ENCODE measurements at regions not wholly inside any gene's neighbourhood (a gene's known extent, or its start where the extent isn't known, plus 50 kb on each side); places are given as distances from the start of the nearest gene placed in this dataset.
"Not testable (repeated sequence)": the region's sequence is repeated elsewhere in the genome, so short reads cannot be mapped to it uniquely, and the experiment has no call there.

DNA sequence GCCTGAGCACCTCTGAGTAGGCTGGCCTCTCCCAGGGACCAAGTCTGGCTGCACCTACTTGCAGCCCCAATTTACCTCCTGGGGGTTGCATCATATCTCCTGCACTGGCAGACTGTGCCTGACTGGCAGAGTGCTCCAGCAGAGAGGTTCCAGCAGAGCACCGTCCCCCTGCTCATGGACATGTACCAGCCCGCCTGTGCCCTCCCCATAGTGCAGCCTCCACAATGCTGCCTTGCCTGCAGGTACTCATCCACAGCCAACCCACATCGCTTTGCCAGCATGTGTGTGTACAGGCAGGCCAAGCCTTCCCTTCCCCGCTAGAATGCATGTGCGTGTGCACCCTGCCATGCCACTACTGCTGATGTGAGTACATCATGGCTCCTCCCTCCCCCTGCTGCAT lies 105.5 kb upstream of the NPSR1 start:
- no peak overlapping the region for H3K4me3 ChIP-seq
- no peaks in the 10 kb centered on the region for H3K4me1 ChIP-seq (replicated peaks in 1 of 2)
- 55 to 80% methylated on average over 1 to 2 of the region's 5 CpGs; no CpG with 5 or more reads in 8 of the 10 experiments for WGBS, 10 experiments
- H3K27ac ChIP-seq, result no peak overlapping the region
- no peak for ATAC-seq (replicated peaks in 6 of 8)
- in situ Hi-C loops (cut with MboI; ENCODE audit: low pct_unique_long_range_greater_than_20kb in 2 of 9, low sequenced_read_pairs in 9 of 9, unreplicated experiment in 9 of 9), result no loop called here

- in situ Hi-C loops (cut with MboI; ENCODE audit: low pct_unique_long_range_greater_than_20kb in 2 of 9, low sequenced_read_pairs in 9 of 9, unreplicated experiment in 9 of 9), result no loop called here
- Histone ChIP-seq H3K4me3 (no peak overlapping the region), H3K27ac (no peak overlapping the region), H3K4me1 (replicated peaks in 1 of 2) (no peaks in the 10 kb centered on the region)
- 39 to 96% (median 87%) methylated on average over 1 to 4 of the region's 4 CpGs; no CpG with 5 or more reads in 2 of the 10 experiments for WGBS, 10 experiments
- peak in 4 of 8 experiments; percentile 28 to 67 (median 52) for ATAC-seq (replicated peaks in 6 of 8)
Measured at GRCh38 chr7:34558022-34558421, 100.0 kb upstream of the NPSR1 start.

DNA sequence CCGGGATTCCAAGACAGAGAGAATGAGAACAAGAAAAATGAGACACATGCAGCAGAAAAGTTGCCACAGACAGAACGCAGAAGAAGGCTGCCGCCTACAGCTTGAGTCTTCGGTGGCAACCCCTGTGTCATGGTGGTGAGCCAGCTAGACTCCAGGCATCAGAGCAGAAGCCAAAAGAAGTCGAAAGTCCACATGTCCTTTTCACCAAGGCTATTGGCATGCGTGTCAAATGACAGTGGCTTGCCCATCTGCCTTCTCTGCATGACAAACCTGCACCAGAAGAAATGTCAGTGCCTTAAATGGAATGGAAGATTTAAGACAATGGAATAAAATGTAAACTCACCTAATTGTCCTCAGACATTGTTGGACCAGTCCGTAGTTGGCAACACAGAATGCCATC lies 93.9 kb upstream of the NPSR1 start:
- H3K4me1 ChIP-seq (replicated peaks in 1 of 2), result no peaks in the 10 kb centered on the region

DNA sequence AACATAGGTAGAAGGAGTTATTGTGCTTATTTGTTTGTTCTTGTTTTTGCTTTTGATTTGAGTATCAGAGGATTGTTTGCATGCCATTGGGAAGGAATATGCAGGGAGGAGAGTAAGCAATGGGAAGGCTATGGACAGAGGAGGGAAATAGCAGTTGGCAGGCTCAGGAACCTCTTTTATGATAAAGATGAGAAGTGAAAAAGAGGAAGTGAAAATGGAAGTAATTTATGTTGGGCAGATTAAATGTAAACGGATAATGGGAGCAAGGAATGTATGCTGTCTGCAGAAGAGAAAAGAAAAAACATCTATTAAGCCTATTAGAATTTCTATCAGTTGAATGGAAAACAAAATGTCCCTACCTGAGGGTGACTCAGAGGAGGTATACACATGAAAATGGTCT lies 90.1 kb upstream of the NPSR1 start:
- no peaks in the 10 kb centered on the region for H3K4me1 ChIP-seq (replicated peaks in 1 of 2)
- H3K4me3 ChIP-seq, result no peak overlapping the region
- H3K27ac ChIP-seq, result no peak overlapping the region
- WGBS, 10 experiments, result 0 to 92% (median 63%) methylated on average over 1 of the region's 1 CpG; no CpG with 5 or more reads in 1 of the 10 experiments
- no peak for ATAC-seq (replicated peaks in 6 of 8)
- in situ Hi-C loops (cut with MboI; ENCODE audit: low pct_unique_long_range_greater_than_20kb in 2 of 9, low sequenced_read_pairs in 9 of 9, unreplicated experiment in 9 of 9), result no loop called here

More for the DNA sequence above, 93.9 kb upstream of the NPSR1 start:
- ATAC-seq (replicated peaks in 6 of 8), result no peak
- 8 to 89% (median 71%) methylated on average over 1 to 7 of the region's 7 CpGs; no CpG with 5 or more reads in 3 of the 10 experiments for WGBS, 10 experiments
- H3K27ac ChIP-seq, result no peak overlapping the region
- in situ Hi-C loops (cut with MboI; ENCODE audit: low pct_unique_long_range_greater_than_20kb in 2 of 9, low sequenced_read_pairs in 9 of 9, unreplicated experiment in 9 of 9), result no loop called here
- no peak overlapping the region for H3K4me3 ChIP-seq

GRCh38 chr7:34569975-34570699 lies 87.9 kb upstream of the NPSR1 start:
- in situ Hi-C loops (cut with MboI; ENCODE audit: low pct_unique_long_range_greater_than_20kb in 2 of 9, low sequenced_read_pairs in 9 of 9, unreplicated experiment in 9 of 9), result no loop called here
- 28 to 97% (median 76%) methylated on average over 1 to 5 of the region's 6 CpGs for WGBS, 10 experiments
- peak in 3 of 8 experiments; percentile 36 to 81 (median 73) for ATAC-seq (replicated peaks in 6 of 8)
- Histone ChIP-seq H3K4me1 (replicated peaks in 1 of 2) (no peaks in the 10 kb centered on the region), H3K4me3 (no peak overlapping the region), H3K27ac (no peak overlapping the region)

DNA sequence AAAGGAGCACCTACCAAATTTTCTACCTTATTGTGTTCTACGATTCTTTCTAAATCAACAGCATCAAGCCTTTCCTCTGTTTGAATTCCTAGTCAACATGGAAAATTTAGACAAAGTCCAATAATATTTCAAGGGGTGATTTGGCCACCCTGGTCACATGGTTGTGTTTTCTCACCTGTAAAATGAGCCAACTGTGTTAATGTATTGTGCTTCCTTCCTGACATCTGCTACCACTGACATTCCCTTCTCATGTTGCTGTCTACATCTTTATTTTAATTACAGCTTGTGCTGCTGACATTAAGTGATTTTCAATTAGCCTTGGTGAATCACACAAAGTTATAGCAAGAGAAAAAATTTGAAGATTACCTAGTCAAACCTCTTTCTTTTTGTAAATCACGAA lies 83.0 kb upstream of the NPSR1 start:
- Histone ChIP-seq H3K4me3 (no peak overlapping the region), H3K27ac (no peak overlapping the region), H3K4me1 (replicated peaks in 1 of 2) (no peaks in the 10 kb centered on the region)
- no peak for ATAC-seq (replicated peaks in 6 of 8)
- 10 to 88% (median 60%) methylated on average over 1 to 2 of the region's 2 CpGs; no CpG with 5 or more reads in 1 of the 10 experiments for WGBS, 10 experiments
- in situ Hi-C loops (cut with MboI; ENCODE audit: low pct_unique_long_range_greater_than_20kb in 2 of 9, low sequenced_read_pairs in 9 of 9, unreplicated experiment in 9 of 9), result loop anchor here in 1 of 9 experiments (25.0 kb wide), 1 partner anchor 238 kb away; no protein-coding TSS in a partner anchor

- in situ Hi-C loops (cut with MboI; ENCODE audit: low pct_unique_long_range_greater_than_20kb in 2 of 9, low sequenced_read_pairs in 9 of 9, unreplicated experiment in 9 of 9), result loop anchor here in 1 of 9 experiments (25.0 kb wide), 1 partner anchor 241 kb away; no protein-coding TSS in a partner anchor
- not testable (repeated sequence) for H3K27ac ChIP-seq; ATAC-seq (replicated peaks in 6 of 8); H3K4me1 ChIP-seq (replicated peaks in 1 of 2); H3K4me3 ChIP-seq
- 100% methylated on average over 1 of the region's 1 CpG; no CpG with 5 or more reads in 6 of the 10 experiments for WGBS, 10 experiments
Measured at GRCh38 chr7:34577934-34578333, 80.1 kb upstream of the NPSR1 start.

GRCh38 chr7:34581698-34582097 lies 76.3 kb upstream of the NPSR1 start:
- H3K4me3 ChIP-seq; H3K4me1 ChIP-seq (replicated peaks in 1 of 2); ATAC-seq (replicated peaks in 6 of 8); H3K27ac ChIP-seq: not testable (repeated sequence)
- in situ Hi-C loops (cut with MboI; ENCODE audit: low pct_unique_long_range_greater_than_20kb in 2 of 9, low sequenced_read_pairs in 9 of 9, unreplicated experiment in 9 of 9), result loop anchor here in 1 of 9 experiments (25.0 kb wide), 1 partner anchor 244 kb away; no protein-coding TSS in a partner anchor
- WGBS, 10 experiments, result 20 to 100% (median 94%) methylated on average over 1 to 5 of the region's 6 CpGs; no CpG with 5 or more reads in 2 of the 10 experiments

- Histone ChIP-seq H3K4me3 (no peak overlapping the region), H3K4me1 (replicated peaks in 1 of 2) (no peaks in the 10 kb centered on the region), H3K27ac (no peak overlapping the region)
- no peak for ATAC-seq (replicated peaks in 6 of 8)
- WGBS, 10 experiments, result 47 to 100% (median 73%) methylated on average over 2 to 5 of the region's 6 CpGs; no CpG with 5 or more reads in 4 of the 10 experiments
- in situ Hi-C loops (cut with MboI; ENCODE audit: low pct_unique_long_range_greater_than_20kb in 2 of 9, low sequenced_read_pairs in 9 of 9, unreplicated experiment in 9 of 9), result loop anchor here in 1 of 9 experiments (25.0 kb wide), 1 partner anchor 247 kb away; no protein-coding TSS in a partner anchor
Measured at GRCh38 chr7:34584526-34584925, 73.5 kb upstream of the NPSR1 start.

DNA sequence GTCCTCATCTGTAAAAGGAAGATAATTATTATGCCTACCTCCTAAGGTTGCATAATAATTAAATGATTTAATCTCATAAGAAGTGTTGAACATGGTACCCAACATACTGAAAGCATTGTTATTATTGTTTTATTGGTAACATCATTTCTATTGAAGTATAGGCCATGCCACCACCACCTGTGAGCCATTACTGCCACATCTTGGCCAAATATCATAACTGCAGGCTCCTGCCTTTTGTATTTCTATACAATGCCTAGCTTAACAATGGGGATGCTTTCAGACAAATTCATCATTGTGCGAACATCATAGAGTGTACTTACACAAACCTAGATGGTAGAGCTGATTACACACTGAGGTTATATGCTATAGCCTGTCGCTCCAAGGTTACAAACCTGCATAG lies 61.1 kb upstream of the NPSR1 start:
- H3K4me3 ChIP-seq, result no peak overlapping the region
- 38 to 95% (median 67%) methylated on average over 1 to 2 of the region's 2 CpGs; no CpG with 5 or more reads in 4 of the 10 experiments for WGBS, 10 experiments
- in situ Hi-C loops (cut with MboI; ENCODE audit: low pct_unique_long_range_greater_than_20kb in 2 of 9, low sequenced_read_pairs in 9 of 9, unreplicated experiment in 9 of 9), result loop anchor here in 1 of 9 experiments (25.0 kb wide), 1 partner anchor 260 kb away; no protein-coding TSS in a partner anchor
- ATAC-seq (replicated peaks in 6 of 8), result peak in 3 of 8 experiments; percentile 58 to 76 (median 72)
- no peaks in the 10 kb centered on the region for H3K4me1 ChIP-seq (replicated peaks in 1 of 2)
- no peak overlapping the region for H3K27ac ChIP-seq

GRCh38 chr7:34603711-34604444 lies 54.1 kb upstream of the NPSR1 start:
- WGBS, 10 experiments, result 6 to 100% (median 67%) methylated on average over 1 to 3 of the region's 3 CpGs
- Histone ChIP-seq H3K4me3 (no peak overlapping the region), H3K27ac (no peak overlapping the region), H3K4me1 (replicated peaks in 1 of 2) (no peaks in the 10 kb centered on the region)
- ATAC-seq (replicated peaks in 6 of 8), result no peak
- in situ Hi-C loops (cut with MboI; ENCODE audit: low pct_unique_long_range_greater_than_20kb in 2 of 9, low sequenced_read_pairs in 9 of 9, unreplicated experiment in 9 of 9), result loop anchor here in 1 of 9 experiments (25.0 kb wide), 1 partner anchor 467 kb away; no protein-coding TSS in a partner anchor
